GM21360 (cell line): ENCODE measurements at regions not wholly inside any gene's neighbourhood (a gene's known extent, or its start where the extent isn't known, plus 50 kb on each side); places are given as distances from the start of the nearest gene placed in this dataset.

ENCODE experiments used
- ATAC-seq: cut with Tn5 transposase; IDR thresholded peaks from one replicate; pipeline ENCODE4 v1.9.1; 2021; ENCODE audit warnings: mild to moderate bottlenecking, moderate library complexity; ENCODE audit not compliant: unreplicated experiment

DNA sequence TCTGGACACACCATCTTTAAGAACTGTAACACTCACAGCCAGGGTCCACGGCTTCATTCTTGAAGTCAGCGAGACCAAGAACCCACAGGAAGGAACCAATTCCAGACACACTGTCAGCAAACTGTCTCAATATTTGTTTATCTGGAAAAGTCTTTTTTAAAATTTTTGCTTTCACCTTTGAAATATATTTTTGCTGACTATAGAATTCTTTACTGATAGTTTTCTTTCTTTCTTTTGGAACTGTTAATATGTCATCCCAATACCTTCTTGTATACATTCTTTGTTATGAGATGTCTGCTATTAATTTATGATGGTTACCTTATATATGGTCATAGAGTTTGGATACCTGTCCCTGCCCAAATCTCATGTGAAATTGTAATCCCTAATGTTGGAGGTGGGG lies 145.1 kb upstream of the IRX4 start:
- no peak for ATAC-seq

GRCh38 chr5:2024986-2025721 lies 142.4 kb upstream of the IRX4 start:
- ATAC-seq, result no peak

- no peak for ATAC-seq
Observed at GRCh38 chr5:2023196-2023595, 140.5 kb upstream of the IRX4 start.

DNA sequence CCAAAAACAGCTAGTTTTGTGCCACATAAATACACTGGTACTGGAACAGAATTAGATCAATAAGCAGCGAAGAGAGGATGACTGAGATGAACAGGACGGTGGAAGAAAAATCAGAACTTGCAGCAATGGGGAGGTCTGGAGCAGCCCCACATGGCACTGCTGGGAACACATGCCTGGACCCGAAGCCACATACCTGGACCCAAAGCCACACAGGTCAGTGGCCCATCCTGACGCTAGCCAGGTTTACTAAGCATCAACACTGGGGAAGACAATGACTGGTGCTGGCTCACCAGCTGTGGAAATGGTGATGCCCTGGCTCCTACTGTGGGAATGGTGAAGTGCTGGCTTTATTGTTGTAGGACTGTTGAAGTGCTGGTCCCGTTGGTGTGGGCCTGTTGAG lies 139.7 kb upstream of the IRX4 start:
- no peak for ATAC-seq

DNA sequence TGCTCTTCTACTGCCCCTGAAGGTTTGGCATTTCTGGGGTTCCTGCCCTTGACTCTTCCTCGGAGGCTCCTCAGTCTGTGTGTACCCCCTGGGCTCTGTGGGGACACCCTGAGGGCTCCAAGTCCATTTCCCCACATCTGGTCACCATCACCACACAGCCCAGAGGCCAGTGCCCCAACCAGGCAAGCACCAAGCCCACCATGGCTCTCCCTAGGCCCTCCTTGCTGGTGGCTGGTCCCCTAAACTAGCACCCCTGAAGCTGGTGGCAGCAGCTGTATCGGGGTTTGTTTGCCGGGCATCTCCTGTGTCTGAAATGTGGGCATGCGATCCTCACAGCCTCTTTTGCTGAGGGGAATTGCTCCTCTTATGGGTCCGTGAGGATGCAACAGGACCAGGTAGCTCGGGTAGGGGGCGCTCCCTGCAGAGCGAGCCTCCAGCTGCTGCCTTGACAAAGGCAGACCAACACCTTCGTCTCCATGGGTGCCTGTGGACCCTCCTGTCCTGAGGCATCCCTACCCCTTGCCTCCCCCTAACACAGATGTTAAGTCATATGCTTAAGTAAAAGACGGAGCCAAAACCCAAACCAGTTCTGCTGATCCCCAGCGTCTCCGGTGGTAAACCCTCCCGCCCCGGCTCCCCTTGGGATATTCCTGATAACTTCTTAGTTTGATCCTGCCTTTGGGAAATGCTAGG lies 138.9 kb upstream of the IRX4 start:
- no peak for ATAC-seq

- ATAC-seq, result no peak
Observed at GRCh38 chr5:2020730-2021129, 138.0 kb upstream of the IRX4 start.

- no peak for ATAC-seq
Observed at GRCh38 chr5:2019716-2020115, 137.0 kb upstream of the IRX4 start.

GRCh38 chr5:2018390-2018724 lies 135.6 kb upstream of the IRX4 start:
- ATAC-seq, result no peak

DNA sequence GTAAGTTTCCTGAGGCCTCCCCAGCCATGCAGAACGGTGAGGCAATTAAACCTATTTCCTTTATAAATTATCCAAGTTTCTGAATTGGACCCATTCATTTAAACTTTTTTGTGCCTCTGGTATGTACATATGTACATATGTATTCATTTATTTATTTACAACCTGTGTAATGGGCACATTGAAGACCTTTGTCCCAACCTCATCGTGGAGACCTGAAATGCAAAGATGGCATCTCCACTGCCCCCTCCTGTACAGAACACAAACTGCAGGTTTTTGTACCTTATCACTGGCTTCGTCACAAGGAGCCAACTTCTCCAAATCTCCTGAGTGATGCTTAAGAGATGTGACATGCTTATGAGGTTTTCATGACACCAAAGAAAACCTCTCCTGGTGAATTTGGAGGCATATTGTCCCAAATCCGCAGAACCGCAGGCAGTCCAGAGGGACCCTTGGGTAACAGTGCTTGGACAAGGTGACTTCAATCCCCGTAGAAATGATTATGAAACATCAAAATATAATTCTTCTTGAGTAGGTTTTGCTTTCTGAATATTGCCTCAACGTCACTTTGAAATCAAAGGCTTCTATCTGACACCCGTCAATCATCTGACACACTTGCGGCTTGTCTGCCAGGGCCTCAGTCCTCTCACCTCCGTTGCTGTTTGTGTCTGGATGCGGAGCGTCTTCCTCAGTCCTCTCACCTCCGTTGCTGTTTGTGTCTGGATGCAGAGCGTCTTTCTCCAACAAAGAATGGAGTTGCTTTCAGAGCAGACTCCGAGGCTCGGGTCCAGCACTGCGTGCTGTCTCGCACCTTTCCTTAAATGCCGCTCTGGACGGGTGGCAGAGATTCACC lies 135.0 kb upstream of the IRX4 start:
- no peak for ATAC-seq

- no peak for ATAC-seq
Observed at GRCh38 chr5:2015961-2016360, 133.2 kb upstream of the IRX4 start.

- no peak for ATAC-seq
Observed at GRCh38 chr5:2015124-2015848, 132.6 kb upstream of the IRX4 start.

GRCh38 chr5:2014058-2014610 lies 131.4 kb upstream of the IRX4 start:
- no peak for ATAC-seq

GRCh38 chr5:2013301-2014057 lies 130.8 kb upstream of the IRX4 start:
- no peak for ATAC-seq

- ATAC-seq, result no peak
Observed at GRCh38 chr5:2012885-2013284, 130.2 kb upstream of the IRX4 start.

GRCh38 chr5:2011481-2012411 lies 129.0 kb upstream of the IRX4 start:
- no peak for ATAC-seq

GRCh38 chr5:2010940-2011339 lies 128.2 kb upstream of the IRX4 start:
- no peak for ATAC-seq

DNA sequence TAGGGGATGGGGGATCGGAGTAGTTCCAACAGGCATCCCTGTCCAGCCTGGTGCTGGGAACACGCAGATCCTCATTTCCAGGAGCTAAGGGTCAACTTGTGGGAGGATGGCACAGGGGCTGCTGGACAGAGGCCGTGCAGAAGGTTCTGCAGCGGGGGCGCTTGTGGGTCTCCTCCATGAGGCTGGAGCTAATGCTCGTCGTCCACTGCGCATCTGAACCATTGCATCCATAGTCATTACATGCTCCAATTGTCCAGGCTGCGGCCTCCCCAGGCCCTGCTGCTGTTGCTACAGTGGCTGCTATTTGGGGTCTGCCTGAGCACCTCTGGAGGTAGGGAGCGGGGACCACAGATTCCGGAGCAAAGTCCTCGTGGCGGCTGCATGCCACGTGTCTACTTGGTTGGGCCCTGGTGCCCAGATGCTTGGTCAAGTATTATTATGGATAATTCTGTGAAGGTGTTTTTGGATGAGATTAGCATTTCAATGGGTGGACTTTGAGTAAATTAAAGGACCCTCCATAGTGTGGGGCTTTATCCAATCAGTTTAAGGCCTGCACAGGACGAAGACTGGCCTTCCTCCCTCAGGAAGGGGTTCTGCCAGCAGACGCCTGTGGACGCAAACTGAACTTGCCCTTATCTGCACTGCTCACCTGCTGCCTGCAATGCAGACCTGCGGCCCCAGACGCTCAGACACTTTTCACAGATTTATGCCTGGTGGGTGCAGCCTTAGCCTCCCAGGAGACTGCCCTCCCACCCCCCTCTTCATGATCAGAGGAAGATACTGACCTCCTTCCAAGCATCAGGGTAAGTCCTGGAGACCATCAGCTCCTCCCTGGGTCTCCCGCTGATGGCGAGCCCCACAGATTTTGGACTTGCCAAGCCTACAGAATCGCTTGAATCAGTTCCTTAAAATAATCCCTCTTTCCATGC lies 127.5 kb upstream of the IRX4 start:
- ATAC-seq, result no peak
